Fibroblast of skin of scalp (primary cell): ENCODE measurements at regions not wholly inside any gene's neighbourhood (a gene's known extent, or its start where the extent isn't known, plus 50 kb on each side); places are given as distances from the start of the nearest gene placed in this dataset.

ENCODE experiments used
- DNase-seq: peaks from one replicate; pipeline ENCODE4 v3.0.0-alpha.2; 2013

DNA sequence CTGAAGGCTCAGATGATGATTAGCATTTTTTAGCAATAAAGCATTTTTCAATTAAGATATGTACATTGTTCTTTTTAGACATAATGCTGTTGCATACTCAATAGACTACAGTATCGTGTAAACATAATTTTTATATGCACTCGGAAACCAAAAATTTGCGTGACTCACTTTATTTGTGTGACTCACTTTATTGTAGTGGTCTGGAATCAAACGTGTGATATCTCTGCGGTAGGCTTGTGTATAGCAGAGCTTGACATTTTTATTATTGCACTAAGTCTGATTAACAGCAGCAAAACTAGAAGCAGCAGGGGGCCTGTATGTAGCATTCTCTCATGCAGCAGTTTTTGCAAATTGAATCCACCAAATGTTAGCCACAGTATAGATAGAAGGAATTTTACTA lies 119.1 kb upstream of the PRDX4 start:
- peak; percentile 22 for DNase-seq

DNA sequence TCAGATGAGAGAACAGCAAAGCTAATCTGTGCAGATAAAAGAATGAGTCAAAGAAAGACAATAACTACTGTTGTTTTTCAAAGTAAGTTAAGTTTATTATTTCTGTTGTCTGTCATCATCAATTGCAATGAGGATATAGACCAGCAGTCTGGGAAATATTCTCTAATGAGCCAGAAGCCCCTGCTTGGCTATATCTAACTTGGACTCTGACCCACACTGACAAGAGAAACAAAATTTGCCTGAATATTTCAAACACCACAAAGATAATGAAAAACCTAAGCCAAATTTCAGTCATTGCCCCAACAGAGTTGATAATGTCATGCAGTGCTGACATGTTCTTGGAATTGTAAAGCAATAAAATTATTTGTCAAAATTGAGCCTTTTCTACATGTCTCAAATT lies 115.0 kb upstream of the PRDX4 start:
- DNase-seq: no peak

GRCh38 chrX:23554304-23554703 lies 113.0 kb upstream of the PRDX4 start:
- DNase-seq: peak; percentile 31

DNA sequence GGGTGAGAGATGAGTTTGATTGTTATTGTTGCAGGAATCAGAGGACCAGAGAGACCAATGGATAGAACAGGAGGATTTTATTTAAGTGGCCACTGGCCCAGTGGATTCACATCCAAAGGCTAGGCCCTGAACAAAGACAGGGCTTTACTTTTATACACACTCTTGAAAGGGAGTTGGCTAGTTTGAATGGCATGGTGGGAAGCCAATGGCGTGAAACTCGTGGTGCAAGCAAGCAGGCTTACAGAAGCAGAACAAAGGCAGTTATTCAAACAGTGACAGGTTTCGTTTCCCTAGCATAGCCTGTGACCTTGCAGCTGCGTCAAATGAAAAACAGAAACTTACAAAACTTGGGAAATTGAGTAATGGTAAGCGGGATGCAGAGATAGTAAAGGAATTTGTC lies 110.2 kb upstream of the PRDX4 start:
- no peak for DNase-seq

DNA sequence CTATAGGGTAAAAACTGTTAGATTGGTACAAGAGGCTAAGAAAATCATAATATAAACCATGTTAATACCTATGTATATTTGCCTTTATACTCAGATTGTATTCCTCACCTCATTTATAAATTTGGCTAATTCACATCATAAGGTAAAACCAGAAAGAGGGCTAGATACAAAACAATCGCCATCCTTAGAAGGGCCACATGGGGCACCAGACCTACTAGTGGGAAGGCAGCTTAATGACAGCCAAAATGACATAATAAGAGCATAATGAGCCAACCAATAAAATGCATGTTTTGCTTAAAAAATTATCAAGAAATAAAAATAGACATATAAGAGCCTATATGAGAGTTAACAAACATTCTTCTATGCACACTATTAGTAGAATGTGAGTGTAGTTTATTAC lies 107.3 kb upstream of the PRDX4 start:
- DNase-seq: no peak

DNA sequence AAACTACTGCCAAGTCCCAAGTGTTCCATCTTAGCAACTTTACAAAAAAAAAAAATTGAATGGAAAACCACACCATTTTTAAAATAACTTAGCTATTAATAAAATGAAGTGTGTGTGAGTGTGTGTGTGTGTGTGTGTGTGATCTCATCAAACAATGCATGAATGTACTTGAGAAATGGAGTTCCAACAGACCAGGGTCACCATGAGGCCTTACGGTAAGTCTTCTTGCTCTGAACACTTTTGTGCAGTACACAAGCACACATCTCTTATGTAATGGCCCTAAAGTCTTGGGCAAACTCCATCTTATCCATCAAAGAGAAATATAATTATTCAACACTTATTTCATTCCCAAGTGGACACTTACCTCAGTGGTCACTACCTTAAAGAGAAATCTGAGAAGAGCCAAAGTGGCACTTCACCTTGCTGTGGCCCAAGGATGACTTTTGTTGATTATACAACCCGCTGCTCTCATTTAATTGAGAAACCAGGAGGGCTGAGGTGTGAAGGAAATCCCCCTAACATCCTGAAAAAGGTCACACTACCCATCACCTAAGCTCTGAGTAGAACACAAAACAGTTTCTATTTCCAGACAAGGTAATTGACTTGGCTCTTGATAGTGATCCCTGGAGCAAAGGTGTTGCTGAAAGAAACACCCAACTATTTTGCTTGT lies 96.5 kb upstream of the PRDX4 start:
- no peak for DNase-seq

GRCh38 chrX:23575281-23575680 lies 92.0 kb upstream of the PRDX4 start:
- DNase-seq: peak; percentile 4

DNA sequence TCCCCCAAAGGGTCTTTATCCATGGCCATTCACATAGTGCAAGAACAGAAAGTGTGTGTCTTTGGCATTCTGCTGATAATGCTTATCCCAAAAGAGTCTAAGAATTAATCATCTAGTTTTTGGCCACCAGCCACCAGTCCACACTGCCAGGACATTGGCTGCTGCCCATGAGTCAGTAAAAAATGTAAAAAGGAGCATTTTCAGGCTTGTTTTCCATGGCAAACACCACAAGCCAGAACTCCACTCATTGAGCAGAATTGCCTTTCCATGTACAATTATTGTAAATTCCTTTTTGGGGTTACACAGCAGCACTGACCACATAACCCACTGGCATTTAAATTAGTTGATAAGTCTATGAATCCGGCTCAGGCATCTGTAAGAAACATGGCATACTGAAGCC lies 89.2 kb upstream of the PRDX4 start:
- peak; percentile 25 for DNase-seq

DNA sequence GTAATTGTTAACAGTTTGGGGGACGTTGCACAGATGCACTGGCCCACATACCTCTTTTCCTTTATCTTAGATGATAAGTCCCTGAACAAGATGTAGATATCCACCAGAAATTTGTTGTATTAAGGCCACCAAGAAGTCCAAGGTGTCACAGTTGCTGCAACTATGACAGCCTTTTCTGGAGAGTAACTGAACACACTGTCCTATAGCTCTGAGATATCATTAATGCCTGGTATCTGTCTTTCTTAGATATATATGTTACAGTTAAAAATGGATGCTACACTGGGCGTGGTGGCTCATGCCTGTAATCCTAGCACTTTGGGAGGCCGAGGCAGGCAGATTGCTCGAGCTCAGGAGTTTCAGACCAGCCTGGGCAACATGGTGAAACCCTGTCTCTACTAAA lies 77.8 kb upstream of the PRDX4 start:
- DNase-seq: no peak

GRCh38 chrX:23592741-23593140 lies 74.6 kb upstream of the PRDX4 start:
- DNase-seq: no peak

GRCh38 chrX:23598575-23598974 lies 68.7 kb upstream of the PRDX4 start:
- no peak for DNase-seq

GRCh38 chrX:23603501-23603900 lies 63.8 kb upstream of the PRDX4 start:
- DNase-seq: no peak

DNA sequence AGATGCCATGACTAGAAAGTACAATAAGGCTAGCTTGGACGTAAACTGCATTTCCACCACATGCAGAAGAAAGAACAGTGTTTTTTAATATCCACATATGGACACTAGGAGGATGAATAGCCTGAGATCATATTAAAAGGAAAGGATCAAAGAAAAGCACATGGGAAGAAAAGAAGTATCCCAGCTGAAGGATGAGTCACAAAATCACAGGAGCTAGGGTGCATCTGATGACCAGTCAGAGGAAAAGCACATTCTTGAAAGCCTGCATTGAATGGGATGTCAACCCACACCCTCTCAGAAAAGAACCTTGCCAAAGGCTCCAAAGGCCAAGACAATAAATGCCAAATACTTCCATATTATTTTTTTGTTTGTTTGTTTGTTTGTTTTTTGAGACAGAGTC lies 56.8 kb upstream of the PRDX4 start:
- no peak for DNase-seq

DNA sequence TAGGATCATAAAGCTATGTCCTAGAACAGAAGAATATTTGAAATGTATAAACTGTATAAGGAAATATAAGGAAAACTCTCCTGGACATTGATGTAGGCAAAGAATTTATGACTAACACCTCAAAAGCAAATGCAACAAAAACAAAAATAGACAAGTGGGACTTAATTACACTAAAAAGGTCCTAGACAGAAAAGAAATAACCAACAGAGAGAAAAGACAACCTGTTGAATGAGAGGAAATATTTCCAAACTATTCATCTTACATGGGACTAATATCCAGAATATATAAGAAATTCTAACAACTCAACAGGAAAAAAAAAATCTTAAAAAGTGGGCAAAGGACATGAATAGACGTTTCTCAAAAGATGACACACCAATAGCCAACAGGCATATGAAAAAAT lies 54.4 kb upstream of the PRDX4 start:
- no peak for DNase-seq

DNA sequence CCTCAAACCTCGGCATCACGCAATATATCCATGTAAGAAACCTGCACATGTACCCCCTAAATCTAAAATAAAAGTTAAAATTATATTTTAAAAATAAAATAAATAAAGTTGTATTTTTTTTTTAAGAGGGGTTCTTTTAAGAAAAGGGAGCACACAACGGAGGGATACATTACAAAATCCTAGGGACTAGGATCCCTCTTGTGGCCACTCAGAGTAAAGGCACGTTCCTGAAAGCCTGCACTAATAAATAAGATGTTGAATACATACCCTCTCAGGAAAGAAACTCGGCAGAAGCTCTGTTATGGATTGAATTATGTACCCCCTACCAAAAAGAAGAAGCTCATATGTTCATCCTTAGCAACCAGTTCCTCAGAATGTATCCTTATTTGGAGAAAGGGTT lies 50.9 kb upstream of the PRDX4 start:
- DNase-seq: peak; percentile 13
